HepG2 (cell line): ENCODE measurements at regions not wholly inside any gene's neighbourhood (a gene's known extent, or its start where the extent isn't known, plus 50 kb on each side); places are given as distances from the start of the nearest gene placed in this dataset.

Experiments
- ATAC-seq: fragments of 200-7000 bp; cut with Tn5 transposase; 3 replicates; pipeline ENCODE4 v1.9.1; 2020; ENCODE audit warnings: mild to moderate bottlenecking, moderate library complexity
- BruUV-seq: library from RNA; stranded (reverse); fragments of 400-500 nt; replicated peaks from 2 replicates; lab custom pipeline; 2021; lab: Mats Ljungman, UMichigan
- CTCF ChIA-PET: fragments of 300-600 bp; formaldehyde crosslinking; extraction: SDS; loops from one replicate; lab custom pipeline; 2021; ENCODE audit warnings: low total read pairs, inconsistent platforms, low intra/inter-chr PET ratio; lab: Yijun Ruan, JAX
- POLR2A ChIA-PET: fragments of 350-600 bp; sonication (Branson Sonifier 250); formaldehyde crosslinking; loops from one replicate; lab custom pipeline; 2020; ENCODE audit warnings: antibody characterized with exemption, inconsistent platforms; lab: Yijun Ruan, JAX
- DNase-seq: peaks from one replicate; pipeline ENCODE4 v3.0.0-alpha.2; 2015; ENCODE audit warnings: low spot score
- FAIRE-seq: peaks from 3 replicates; lab custom pipeline; 2011; peaks lifted over from hg19 to GRCh38; lab: Jason Lieb, UNC
- H2AFZ ChIP-seq: one replicate; pipeline ENCODE4 v1.6.1; 2011; ENCODE audit warnings: low read length, inconsistent platforms
- H3K27ac ChIP-seq: fragments of 300-600 bp; 3 replicates; pipeline ENCODE4 v1.8.0; 2011; ENCODE audit warnings: mixed run types, mild to moderate bottlenecking, mixed read lengths, low read length, inconsistent platforms; ENCODE audit not compliant: insufficient read depth; ENCODE audit errors: extremely low read length
- H3K27me3 ChIP-seq, 2 experiments: fragments of 200-600 bp in 1 of 2; 2 replicates in 1 of 2; 3 replicates in 1 of 2; pipeline versions ENCODE4 v1.6.0 to v1.8.0; 2011; ENCODE audit warnings: low read length in 2 of 2, mild to moderate bottlenecking in 2 of 2, moderate library complexity in 2 of 2, inconsistent platforms in 1 of 2; ENCODE audit not compliant: insufficient read depth in 2 of 2, control insufficient read depth in 1 of 2
- H3K36me3 ChIP-seq, 2 experiments: fragments of 200-600 bp in 1 of 2; replicated peaks in 1 of 2; 2 replicates in 1 of 2; 3 replicates in 1 of 2; pipeline versions ENCODE4 v1.5.1 to v1.8.0; 2011; ENCODE audit warnings: low read length in 2 of 2, inconsistent platforms in 1 of 2; ENCODE audit not compliant: insufficient read depth in 2 of 2, control insufficient read depth in 1 of 2
- H3K4me1 ChIP-seq: 2 replicates; pipeline ENCODE4 v1.5.1; 2012; ENCODE audit warnings: low read length, inconsistent platforms; ENCODE audit not compliant: insufficient read depth
- H3K4me2 ChIP-seq: 2 replicates; pipeline ENCODE4 v1.6.0; 2011; ENCODE audit warnings: low read depth, low read length, inconsistent platforms
- H3K4me3 ChIP-seq, 3 experiments: fragments of 200-600 bp in 1 of 3; sonication (generic), shearing (Covaris generic) in 1 of 3; replicated peaks in 1 of 3; 2 replicates each; pipeline ENCODE4 v1.5.1; 2011 to 2016; ENCODE audit warnings: low read length in 3 of 3, inconsistent platforms in 2 of 3, low read depth in 2 of 3, mild to moderate bottlenecking in 2 of 3, control low read depth in 1 of 3, mixed read lengths in 1 of 3; ENCODE audit not compliant: insufficient read depth in 1 of 3
- H3K79me2 ChIP-seq: one replicate; pipeline ENCODE4 v1.6.1; 2011; ENCODE audit warnings: low read length, inconsistent platforms; ENCODE audit not compliant: insufficient read depth
- H3K9ac ChIP-seq: 2 replicates; pipeline ENCODE4 v1.6.0; 2011; ENCODE audit warnings: mild to moderate bottlenecking, low read depth, low read length, inconsistent platforms; ENCODE audit not compliant: insufficient read depth
- H3K9me3 ChIP-seq: 2 replicates; pipeline ENCODE4 v1.5.1; 2012; ENCODE audit warnings: mild to moderate bottlenecking, low read length
- H4K20me1 ChIP-seq: 2 replicates; pipeline ENCODE4 v1.6.0; 2011; ENCODE audit warnings: inconsistent platforms, mild to moderate bottlenecking, low read length, moderate library complexity; ENCODE audit not compliant: insufficient read depth
- GATA4 ChIP-seq: sonication (generic); IDR thresholded peaks from 2 replicates; pipeline ENCODE4 v1.6.1; 2016; ENCODE audit warnings: antibody characterized with exemption, low read depth, borderline replicate concordance
- GTF2F1 ChIP-seq: fragments of 150-350 bp; IDR thresholded peaks from 2 replicates; pipeline ENCODE4 v1.6.1; 2014; ENCODE audit warnings: low read length
- GTF3A ChIP-seq: sonication (generic); formaldehyde crosslinking; conservative IDR thresholded peaks from 2 replicates; pipeline ENCODE4 v1.4.0; 2020; ENCODE audit warnings: mild to moderate bottlenecking, missing genetic modification reagents
- SUZ12 ChIP-seq: fragments of 150-350 bp; IDR thresholded peaks from 2 replicates; pipeline ENCODE4 v1.6.1; 2014; ENCODE audit warnings: low read depth, low read length
- ZNF224 ChIP-seq: sonication (generic); formaldehyde crosslinking; IDR thresholded peaks from 2 replicates; pipeline ENCODE4 v1.5.0; 2020; ENCODE audit warnings: mild to moderate bottlenecking, missing genetic modification reagents
- ZNF292 ChIP-seq: sonication (generic); formaldehyde crosslinking; IDR thresholded peaks from 2 replicates; pipeline ENCODE4 v1.8.1; 2022; ENCODE audit warnings: mild to moderate bottlenecking, low read depth, missing genetic modification reagents, borderline replicate concordance
- ZNF317 ChIP-seq: sonication (generic); formaldehyde crosslinking; IDR thresholded peaks from 2 replicates; pipeline ENCODE4 v1.5.0; 2020; ENCODE audit warnings: mild to moderate bottlenecking, missing genetic modification reagents
- ZNF335 ChIP-seq: sonication (generic); formaldehyde crosslinking; IDR thresholded peaks from 2 replicates; pipeline ENCODE4 v1.4.0; 2020; ENCODE audit warnings: missing genetic modification reagents
- ZNF432 ChIP-seq: sonication (generic); formaldehyde crosslinking; IDR thresholded peaks from 2 replicates; pipeline ENCODE4 v1.5.0; 2020; ENCODE audit warnings: missing genetic modification reagents, mild to moderate bottlenecking, borderline replicate concordance
- ZNF510 ChIP-seq: sonication (generic); formaldehyde crosslinking; IDR thresholded peaks from 2 replicates; pipeline ENCODE4 v1.4.0; 2020; ENCODE audit warnings: low read depth, mild to moderate bottlenecking, missing genetic modification reagents
- ZNF670 ChIP-seq: sonication (generic); formaldehyde crosslinking; IDR thresholded peaks from 2 replicates; pipeline ENCODE4 v1.8.0; 2022; ENCODE audit warnings: mild to moderate bottlenecking, missing genetic modification reagents, borderline replicate concordance
- ZNF678 ChIP-seq: sonication (generic); formaldehyde crosslinking; IDR thresholded peaks from 2 replicates; pipeline ENCODE4 v1.4.0; 2020; ENCODE audit warnings: mild to moderate bottlenecking, missing genetic modification reagents
- ZNF780A ChIP-seq: sonication (generic); formaldehyde crosslinking; IDR thresholded peaks from 2 replicates; pipeline ENCODE4 v1.8.0; 2022; ENCODE audit warnings: mild to moderate bottlenecking, missing genetic modification reagents, moderate library complexity
- WGBS: methylation state at CpG from one replicate; pipeline ENCODE4 v1.1.6; 2017; ENCODE audit warnings: low lambda C conversion rate; 5-methylcytosine and 5-hydroxymethylcytosine counted together
- in situ Hi-C: cut with HindIII; loops from 2 replicates; pipeline ENCODE4 v1.10.0; 2017; ENCODE audit warnings: low pct_unique_long_range_greater_than_20kb; ENCODE audit not compliant: extremely low pct_ligation_motif_present
- intact Hi-C: fragments of 100-400 bp; cut with micrococcal nuclease; formaldehyde crosslinking; loops from one replicate; pipeline ENCODE4 v1.10.0; 2022; ENCODE audit not compliant: unreplicated experiment

DNA sequence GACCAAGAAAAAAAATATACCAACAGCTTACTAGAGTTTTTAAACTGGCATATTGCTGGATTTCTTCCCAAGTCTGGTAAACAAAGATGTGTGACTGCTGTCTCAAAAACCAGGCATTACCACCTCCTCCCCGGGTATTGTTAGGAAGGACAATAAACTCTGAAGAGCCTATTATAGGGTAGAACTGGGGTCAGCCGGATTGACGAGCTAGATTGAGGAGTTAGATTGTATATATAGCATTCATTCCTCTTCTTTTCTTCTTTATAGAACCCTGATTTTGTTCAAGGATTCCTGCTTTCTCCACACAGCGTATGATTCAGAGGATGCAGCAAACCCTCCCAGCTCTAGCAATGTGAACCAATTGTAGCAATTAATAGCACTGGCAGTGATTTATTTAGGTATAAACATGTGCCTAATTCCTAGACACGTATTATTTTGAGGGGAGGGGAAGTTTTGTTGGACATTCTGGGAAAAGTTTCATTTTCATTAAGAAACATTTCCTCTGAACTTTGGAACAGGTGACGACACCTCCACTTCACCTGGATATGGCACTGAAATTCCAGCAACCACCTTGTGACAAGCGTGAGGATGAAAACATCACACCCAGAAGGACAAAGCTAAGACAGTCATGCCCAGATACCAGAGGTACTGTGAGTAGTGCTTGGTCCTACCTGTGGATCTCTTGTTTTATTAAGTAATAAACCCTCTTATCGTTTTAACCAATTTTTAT is 679.4 kb upstream of the KIRREL3 start:
- POLR2A ChIA-PET = no interaction called here
- no peak overlapping the region for H3K4me3 ChIP-seq
- CTCF ChIA-PET = no interaction called here
- DNase-seq (no peak), ATAC-seq (no peak), FAIRE-seq (no peak)
- H3K9me3 ChIP-seq = peaks cover 99% of the 10 kb centered on the region
- 8% methylated on average over 8 of the region's 8 CpGs for WGBS
- TF ChIP-seq GATA4 (no peak), ZNF432 (CRISPR knock-in tag) (no peak), ZNF335 (no peak), SUZ12 (no peak), ZNF510 (CRISPR knock-in tag) (no peak), ZNF678 (CRISPR knock-in tag) (no peak), ZNF670 (no peak), ZNF224 (no peak), GTF2F1 (no peak), ZNF292 (no peak), GTF3A (CRISPR knock-in tag) (no peak), ZNF780A (CRISPR knock-in tag) (no peak), ZNF317 (no peak)
- H3K79me2 ChIP-seq = no peaks in the 10 kb centered on the region
- no peaks in the 10 kb centered on the region for H3K36me3 ChIP-seq
- H3K27me3 ChIP-seq = no peaks in the 10 kb centered on the region
- intact Hi-C loops = no loop called here
- no peak overlapping the region for H3K4me2 ChIP-seq
- BruUV-seq = no TSS peak
- no peaks in the 10 kb centered on the region for H4K20me1 ChIP-seq
- in situ Hi-C loops = no loop called here
- H3K4me1 ChIP-seq = no peaks in the 10 kb centered on the region
- no peak overlapping the region for H2AFZ ChIP-seq
- H3K27ac ChIP-seq = no peak overlapping the region
- no peak overlapping the region for H3K9ac ChIP-seq
